Neuronal stem cell (in vitro differentiated cells): ENCODE measurements at regions not wholly inside any gene's neighbourhood (a gene's known extent, or its start where the extent isn't known, plus 50 kb on each side); places are given as distances from the start of the nearest gene placed in this dataset.
"Not testable (repeated sequence)": the region's sequence is repeated elsewhere in the genome, so short reads cannot be mapped to it uniquely, and the experiment has no call there.

Experiments
- DNase-seq: peaks from one replicate; pipeline ENCODE4 v3.0.0-alpha.2; 2013; ENCODE audit warnings: low spot score
- H2AFZ ChIP-seq: one replicate; pipeline ENCODE4 v1.6.1; 2013; ENCODE audit warnings: mild to moderate bottlenecking, low read length, inconsistent platforms
- H2AK5ac ChIP-seq: 2 replicates; pipeline ENCODE4 v1.6.1; 2013; ENCODE audit warnings: low read depth, mild to moderate bottlenecking, inconsistent platforms, low read length, moderate library complexity, mixed read lengths
- H2BK120ac ChIP-seq: 2 replicates; pipeline ENCODE4 v1.6.1; 2013; ENCODE audit warnings: low read depth, mild to moderate bottlenecking, inconsistent platforms, low read length, moderate library complexity, mixed read lengths
- H2BK12ac ChIP-seq: one replicate; pipeline ENCODE4 v1.6.1; 2013; ENCODE audit warnings: low read length, inconsistent platforms
- H2BK15ac ChIP-seq: 2 replicates; pipeline ENCODE4 v1.6.1; 2013; ENCODE audit warnings: mild to moderate bottlenecking, low read length, inconsistent platforms, mixed read lengths
- H2BK5ac ChIP-seq: one replicate; pipeline ENCODE4 v1.6.1; 2013; ENCODE audit warnings: inconsistent platforms, mild to moderate bottlenecking, low read length, moderate library complexity
- H3K14ac ChIP-seq: one replicate; pipeline ENCODE4 v1.6.1; 2013; ENCODE audit warnings: low read length, inconsistent platforms
- H3K18ac ChIP-seq: 2 replicates; pipeline ENCODE4 v1.6.1; 2013; ENCODE audit warnings: low read length, inconsistent platforms
- H3K23ac ChIP-seq: 2 replicates; pipeline ENCODE4 v1.6.1; 2013; ENCODE audit warnings: low read depth, mild to moderate bottlenecking, mixed read lengths, low read length, inconsistent platforms; ENCODE audit not compliant: poor library complexity
- H3K27ac ChIP-seq: replicated peaks from 3 replicates; pipeline ENCODE4 v1.5.1; 2013; ENCODE audit warnings: low read length, inconsistent platforms
- H3K27me3 ChIP-seq, 3 experiments: 2 replicates each; pipeline ENCODE4 v1.6.1; 2013; ENCODE audit warnings: low read length in 3 of 3, mild to moderate bottlenecking in 2 of 3, inconsistent platforms in 1 of 3, low read depth in 1 of 3, mixed read lengths in 1 of 3, moderate library complexity in 1 of 3; ENCODE audit not compliant: control insufficient read depth in 3 of 3, insufficient read depth in 3 of 3
- H3K36me3 ChIP-seq, 2 donors: replicated peaks in 1 of 2; 2 replicates each; pipeline ENCODE4 v1.6.1; 2013; ENCODE audit warnings: low read length in 2 of 2; ENCODE audit not compliant: control insufficient read depth in 2 of 2, insufficient read depth in 2 of 2
- H3K4ac ChIP-seq: 2 replicates; pipeline ENCODE4 v1.6.1; 2013; ENCODE audit warnings: inconsistent platforms, mild to moderate bottlenecking, low read length, moderate library complexity
- H3K4me1 ChIP-seq, 2 donors: 1 replicate in 1 of 2; 2 replicates in 1 of 2; pipeline ENCODE4 v1.6.1; 2013; ENCODE audit warnings: low read length in 2 of 2, low read depth in 1 of 2; ENCODE audit not compliant: control insufficient read depth in 2 of 2, insufficient read depth in 1 of 2
- H3K4me2 ChIP-seq: one replicate; pipeline ENCODE4 v1.6.1; 2013; ENCODE audit warnings: mild to moderate bottlenecking, low read length, inconsistent platforms; ENCODE audit not compliant: insufficient read depth, poor library complexity, severe bottlenecking
- H3K4me3 ChIP-seq, 2 donors: 2 replicates each; pipeline ENCODE4 v1.5.1; 2013; ENCODE audit warnings: low read length in 2 of 2, mild to moderate bottlenecking in 2 of 2, inconsistent platforms in 1 of 2, moderate library complexity in 1 of 2
- H3K79me1 ChIP-seq: one replicate; pipeline ENCODE4 v1.6.1; 2013; ENCODE audit warnings: low read depth, mild to moderate bottlenecking, inconsistent platforms, low read length, moderate library complexity
- H3K9ac ChIP-seq: one replicate; pipeline ENCODE4 v1.6.1; 2013; ENCODE audit warnings: mild to moderate bottlenecking, low read depth, low read length, inconsistent platforms; ENCODE audit not compliant: poor library complexity
- H3K9me3 ChIP-seq, 2 donors: replicated peaks in 1 of 2; 2 replicates each; pipeline versions ENCODE3 to v1.6.1; 2013; ENCODE audit warnings: low read length in 2 of 2, mild to moderate bottlenecking in 2 of 2, inconsistent platforms in 1 of 2, low read depth in 1 of 2, mixed read lengths in 1 of 2, moderate library complexity in 1 of 2; ENCODE audit not compliant: control insufficient read depth in 2 of 2, insufficient read depth in 1 of 2
- H4K8ac ChIP-seq: one replicate; pipeline ENCODE4 v1.6.1; 2013; ENCODE audit warnings: low read depth, mild to moderate bottlenecking, inconsistent platforms, low read length, moderate library complexity
- H4K91ac ChIP-seq: one replicate; pipeline ENCODE4 v1.6.1; 2013; ENCODE audit warnings: low read length, low read depth, mild to moderate bottlenecking, inconsistent platforms; ENCODE audit not compliant: poor library complexity
- WGBS, 2 donors: extraction: QIAGEN DNeasy Blood & Tissue Kit; methylation state at CpG; one replicate each; pipeline ENCODE4 v1.1.7; 2013; ENCODE audit warnings: missing lambda C conversion rate in 2 of 2, mixed read lengths in 1 of 2; ENCODE audit not compliant: insufficient read length in 2 of 2, insufficient replicate concordance in 1 of 2; ENCODE audit errors: extremely low coverage in 2 of 2; 5-methylcytosine and 5-hydroxymethylcytosine counted together

DNA sequence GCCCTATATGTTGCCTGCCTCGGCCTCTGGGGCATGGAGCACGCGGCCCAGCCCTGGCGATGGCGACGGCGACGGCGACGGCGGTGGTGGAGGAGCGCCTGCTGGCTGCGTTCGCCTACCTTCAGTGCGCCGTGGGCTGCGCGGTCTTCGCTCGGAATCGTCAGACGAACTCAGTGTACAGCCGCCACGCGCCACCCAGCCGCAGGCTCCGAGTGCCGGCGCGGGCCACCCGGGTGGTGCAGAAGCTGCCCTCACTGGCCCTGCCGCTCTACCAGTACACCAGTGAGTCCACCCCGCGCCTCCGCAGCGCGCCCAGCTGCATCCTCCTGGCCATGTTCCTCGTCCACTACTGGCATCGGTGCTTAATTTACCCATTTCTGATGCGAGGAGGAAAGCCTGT is 83.7 kb upstream of the F9 start:
- Histone ChIP-seq H2BK12ac (no peak overlapping the region), H3K27me3 (no peaks in the 10 kb centered on the region), H2BK15ac (no peak overlapping the region), H2AK5ac (no peak overlapping the region), H4K8ac (no peak overlapping the region), H3K14ac (no peak overlapping the region), H3K4me3 (no peak overlapping the region), H3K4me2 (no peak overlapping the region), H2BK5ac (no peak overlapping the region), H2AFZ (no peak overlapping the region), H3K79me1 (no peaks in the 10 kb centered on the region), H3K9ac (no peak overlapping the region), H3K18ac (no peak overlapping the region), H4K91ac (no peak overlapping the region), H3K4ac (no peak overlapping the region), H3K9me3 (no peaks in the 10 kb centered on the region), H2BK120ac (no peak overlapping the region), H3K23ac (no peak overlapping the region), H3K36me3 (no peaks in the 10 kb centered on the region), H3K4me1 (no peaks in the 10 kb centered on the region), H3K27ac (no peak overlapping the region)
- DNase-seq: no peak
- no CpG with 5 or more reads among the region's 40 CpGs for WGBS, 2 donors

DNA sequence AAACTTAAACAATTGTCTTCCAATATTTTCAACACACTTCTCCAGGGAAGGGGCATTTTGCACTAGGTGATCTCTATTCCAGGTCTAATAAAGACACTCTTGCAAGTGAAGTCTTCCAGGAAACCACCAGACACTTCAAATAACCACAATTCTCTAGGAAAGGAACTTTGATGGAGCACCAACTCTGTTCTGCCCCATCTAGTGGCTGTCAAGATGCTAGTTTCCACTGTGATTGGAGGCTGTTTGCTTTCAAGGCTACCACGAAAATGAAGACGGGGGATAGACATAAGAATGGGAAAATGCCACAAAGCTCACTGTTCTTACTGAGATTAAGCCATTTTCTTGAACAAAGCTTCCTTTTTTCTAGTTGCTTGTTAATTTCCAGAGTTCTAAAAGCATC is 100.6 kb upstream of the F9 start:
- Histone ChIP-seq H4K8ac (no peak overlapping the region), H3K9ac (no peak overlapping the region), H2BK15ac (no peak overlapping the region), H2AFZ (peak overlapping the region; percentile 34), H3K23ac (no peak overlapping the region), H3K4ac (no peak overlapping the region), H3K9me3 (no peaks in the 10 kb centered on the region), H3K79me1 (no peaks in the 10 kb centered on the region), H3K14ac (no peak overlapping the region), H3K18ac (no peak overlapping the region), H4K91ac (no peak overlapping the region), H2BK120ac (no peak overlapping the region), H3K4me2 (no peak overlapping the region), H3K36me3 (no peaks in the 10 kb centered on the region), H2AK5ac (no peak overlapping the region), H3K27me3 (no peaks in the 10 kb centered on the region), H3K4me1 (no peaks in the 10 kb centered on the region), H3K4me3 (no peak overlapping the region), H2BK12ac (no peak overlapping the region), H2BK5ac (no peak overlapping the region), H3K27ac (no peak overlapping the region)
- no peak for DNase-seq
- no CpG with 5 or more reads among the region's 2 CpGs for WGBS, 2 donors

DNA sequence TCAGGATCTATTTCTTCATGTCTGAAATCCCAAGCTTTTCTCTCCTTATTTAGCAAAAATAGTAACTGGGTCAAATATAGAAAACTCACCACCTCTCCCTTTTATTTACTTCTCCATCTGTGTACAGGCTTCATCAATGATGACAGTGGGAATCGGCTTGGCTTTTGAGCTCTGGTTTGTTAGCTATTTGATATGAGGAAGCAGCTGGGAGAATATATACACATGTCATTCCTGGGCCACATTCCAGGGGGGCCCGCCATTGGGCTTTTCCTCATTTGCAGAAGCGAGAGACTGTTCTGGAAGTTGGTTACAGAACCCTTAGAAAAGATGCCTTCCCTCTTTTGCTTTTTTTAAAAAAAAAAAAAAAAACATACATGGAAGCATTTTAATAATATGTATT is 107.4 kb upstream of the F9 start:
- no CpG with 5 or more reads among the region's 3 CpGs for WGBS, 2 donors
- no peak overlapping the region for H4K91ac ChIP-seq
- H3K4ac ChIP-seq: no peak overlapping the region
- no peaks in the 10 kb centered on the region for H3K9me3 ChIP-seq
- H3K4me2 ChIP-seq: no peak overlapping the region
- no peak overlapping the region for H3K4me3 ChIP-seq
- no peak overlapping the region for H2BK5ac ChIP-seq
- no peak overlapping the region for H3K23ac ChIP-seq
- H3K14ac ChIP-seq: no peak overlapping the region
- H3K27ac ChIP-seq: no peak overlapping the region
- H2AK5ac ChIP-seq: no peak overlapping the region
- no peak overlapping the region for H4K8ac ChIP-seq
- no peaks in the 10 kb centered on the region for H3K79me1 ChIP-seq
- no peak overlapping the region for H2BK12ac ChIP-seq
- no peak overlapping the region for H2BK15ac ChIP-seq
- DNase-seq: no peak
- H3K9ac ChIP-seq: no peak overlapping the region
- H2AFZ ChIP-seq: no peak overlapping the region
- no peak overlapping the region for H3K18ac ChIP-seq
- no peaks in the 10 kb centered on the region for H3K27me3 ChIP-seq
- no peaks in the 10 kb centered on the region for H3K36me3 ChIP-seq
- H3K4me1 ChIP-seq: no peaks in the 10 kb centered on the region
- no peak overlapping the region for H2BK120ac ChIP-seq

DNA sequence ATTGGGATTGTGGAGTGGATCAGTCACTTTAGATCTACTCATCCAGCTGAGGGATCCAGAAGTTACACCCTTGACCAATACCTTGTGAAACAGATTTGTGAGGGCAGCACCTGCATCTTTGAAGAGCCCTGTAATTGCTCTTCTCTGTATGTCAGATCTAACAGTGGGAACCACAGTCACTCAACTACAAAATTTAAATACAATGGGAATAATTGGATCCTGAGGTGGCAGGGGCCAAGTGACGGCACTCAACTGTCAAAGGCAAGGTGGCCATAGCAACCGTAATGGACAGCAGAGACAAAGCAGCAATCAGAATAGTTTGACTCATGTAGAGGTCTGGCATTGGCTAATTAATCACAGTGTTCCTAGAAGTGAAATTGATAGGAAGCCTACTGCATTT is 132.3 kb upstream of the F9 start:
- H2BK120ac ChIP-seq, H2BK5ac ChIP-seq, H3K79me1 ChIP-seq, H3K23ac ChIP-seq, DNase-seq, H4K91ac ChIP-seq, H3K14ac ChIP-seq, H3K27ac ChIP-seq, H3K9me3 ChIP-seq, H3K18ac ChIP-seq, H2AK5ac ChIP-seq, H3K4me3 ChIP-seq, H3K27me3 ChIP-seq, H2BK15ac ChIP-seq, H3K4me2 ChIP-seq, H3K4me1 ChIP-seq, H3K36me3 ChIP-seq, H3K9ac ChIP-seq, H2BK12ac ChIP-seq, H3K4ac ChIP-seq, H2AFZ ChIP-seq, H4K8ac ChIP-seq: not testable (repeated sequence)
- WGBS, 2 donors: no CpG with 5 or more reads among the region's 2 CpGs
